Keratinocyte (primary cell): ENCODE measurements at regions not wholly inside any gene's neighbourhood (a gene's known extent, or its start where the extent isn't known, plus 50 kb on each side); places are given as distances from the start of the nearest gene placed in this dataset.

Experiments
- DNase-seq: peaks from one replicate; pipeline ENCODE4 v3.0.0-alpha.2; 2011; ENCODE audit warnings: low read depth, missing footprints, low spot score
- FAIRE-seq: peaks from 2 replicates; lab custom pipeline; 2011; peaks lifted over from hg19 to GRCh38; lab: Jason Lieb, UNC
- H2AFZ ChIP-seq: 2 replicates; pipeline ENCODE4 v1.6.0; 2012; ENCODE audit warnings: low read length, control low read depth, inconsistent platforms; ENCODE audit not compliant: control insufficient read depth
- H3K27ac ChIP-seq: 2 replicates; pipeline ENCODE4 v1.5.1; 2011; ENCODE audit warnings: low read length; ENCODE audit not compliant: control insufficient read depth, insufficient read depth
- H3K27me3 ChIP-seq: 3 replicates; pipeline ENCODE4 v1.6.0; 2011; ENCODE audit warnings: low read length; ENCODE audit not compliant: control insufficient read depth, insufficient read depth; ENCODE audit errors: extremely low read depth
- H3K36me3 ChIP-seq, 2 experiments: 2 replicates in 1 of 2; 3 replicates in 1 of 2; pipeline ENCODE4 v1.5.1; 2011; ENCODE audit warnings: low read length in 2 of 2, mild to moderate bottlenecking in 1 of 2; ENCODE audit not compliant: control insufficient read depth in 2 of 2, insufficient read depth in 2 of 2; ENCODE audit errors: extremely low read depth in 1 of 2
- H3K4me1 ChIP-seq: 3 replicates; pipeline ENCODE4 v1.5.1; 2011; ENCODE audit warnings: low read length; ENCODE audit not compliant: control insufficient read depth, insufficient read depth; ENCODE audit errors: extremely low read depth
- H3K4me2 ChIP-seq: 3 replicates; pipeline ENCODE4 v1.6.0; 2011; ENCODE audit warnings: low read depth, low read length; ENCODE audit not compliant: control insufficient read depth, insufficient read depth; ENCODE audit errors: extremely low read depth
- H3K4me3 ChIP-seq, 3 experiments: fragments of 200-600 bp in 1 of 3; sonication (generic) in 1 of 3; 2 replicates in 2 of 3; 3 replicates in 1 of 3; pipeline ENCODE4 v1.5.1; 2011 to 2016; ENCODE audit warnings: low read length in 3 of 3, mild to moderate bottlenecking in 3 of 3, control low read depth in 2 of 3, inconsistent platforms in 1 of 3, low read depth in 1 of 3, mixed read lengths in 1 of 3, mixed run types in 1 of 3, moderate library complexity in 1 of 3; ENCODE audit not compliant: control insufficient read depth in 2 of 3, insufficient read depth in 2 of 3; ENCODE audit errors: extremely low read depth in 1 of 3
- H3K79me2 ChIP-seq: 2 replicates; pipeline ENCODE4 v1.6.0; 2012; ENCODE audit warnings: low read length; ENCODE audit not compliant: control insufficient read depth, insufficient read depth
- H3K9ac ChIP-seq: 3 replicates; pipeline ENCODE4 v1.6.0; 2011; ENCODE audit warnings: low read length; ENCODE audit not compliant: control insufficient read depth, insufficient read depth; ENCODE audit errors: extremely low read depth
- H3K9me1 ChIP-seq: 3 replicates; pipeline ENCODE4 v1.6.0; 2011; ENCODE audit warnings: low read length; ENCODE audit not compliant: control insufficient read depth, insufficient read depth; ENCODE audit errors: extremely low read depth
- H3K9me3 ChIP-seq: 2 replicates; pipeline ENCODE4 v1.5.1; 2012; ENCODE audit warnings: low read depth, low read length; ENCODE audit not compliant: control insufficient read depth
- H4K20me1 ChIP-seq: 3 replicates; pipeline ENCODE4 v1.6.0; 2011; ENCODE audit warnings: low read length; ENCODE audit not compliant: control insufficient read depth, insufficient read depth; ENCODE audit errors: extremely low read depth
- EZH2 ChIP-seq: IDR thresholded peaks from one replicate; pipeline ENCODE4 v1.6.1; 2012; ENCODE audit warnings: inconsistent platforms, mild to moderate bottlenecking, low read length, moderate library complexity
- dilution Hi-C: fragments of 300-500 bp; cut with MboI; formaldehyde crosslinking; loops from one replicate; pipeline ENCODE4 v1.7.0; 2020; ENCODE audit warnings: low sequenced_read_pairs; ENCODE audit not compliant: extremely low pct_ligation_motif_present
- TF ChIP-seq, protein P1 (sequence below), 3 experiments: IDR thresholded peaks in 1 of 3; conservative IDR thresholded peaks in 1 of 3; optimal IDR thresholded peaks in 1 of 3; 2 replicates in 2 of 3; 3 replicates in 1 of 3; pipeline versions ENCODE3 to v1.5.1; 2011; ENCODE audit warnings: low read length in 3 of 3, mild to moderate bottlenecking in 3 of 3, moderate library complexity in 2 of 3, control low read depth in 1 of 3, inconsistent platforms in 1 of 3; ENCODE audit not compliant: insufficient read depth in 2 of 3; ENCODE audit errors: extremely low read depth in 1 of 3

DNA sequence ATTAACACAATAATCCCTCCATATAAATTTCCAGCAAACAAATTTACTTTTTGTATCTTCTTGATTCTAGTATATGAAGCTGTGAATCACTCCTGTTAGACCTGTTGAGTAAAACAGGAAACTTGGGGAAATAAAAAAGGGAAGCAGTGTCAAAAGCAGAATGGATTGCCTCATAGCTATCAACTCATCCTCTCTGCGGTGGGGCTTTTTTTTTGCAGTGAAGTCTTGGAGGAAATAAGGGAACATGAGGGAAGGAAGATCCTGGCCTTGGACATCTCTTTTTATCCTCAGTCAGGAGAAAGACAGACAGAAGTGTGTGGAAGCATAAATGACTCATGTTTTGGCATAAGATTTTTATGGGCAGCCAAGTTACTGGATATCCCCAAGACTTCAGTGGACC lies 332.5 kb downstream of the TFAP2A start:
- H4K20me1 ChIP-seq, result no peaks in the 10 kb centered on the region
- no peaks in the 10 kb centered on the region for H3K9me3 ChIP-seq
- H3K9me1 ChIP-seq, result no peaks in the 10 kb centered on the region
- no peak overlapping the region for H2AFZ ChIP-seq
- peak overlapping the region; percentile 22 for H3K27ac ChIP-seq
- peaks cover 42% of the 10 kb centered on the region for H3K4me1 ChIP-seq
- no peak for TF ChIP-seq EZH2
- TF ChIP-seq, protein P1, sequence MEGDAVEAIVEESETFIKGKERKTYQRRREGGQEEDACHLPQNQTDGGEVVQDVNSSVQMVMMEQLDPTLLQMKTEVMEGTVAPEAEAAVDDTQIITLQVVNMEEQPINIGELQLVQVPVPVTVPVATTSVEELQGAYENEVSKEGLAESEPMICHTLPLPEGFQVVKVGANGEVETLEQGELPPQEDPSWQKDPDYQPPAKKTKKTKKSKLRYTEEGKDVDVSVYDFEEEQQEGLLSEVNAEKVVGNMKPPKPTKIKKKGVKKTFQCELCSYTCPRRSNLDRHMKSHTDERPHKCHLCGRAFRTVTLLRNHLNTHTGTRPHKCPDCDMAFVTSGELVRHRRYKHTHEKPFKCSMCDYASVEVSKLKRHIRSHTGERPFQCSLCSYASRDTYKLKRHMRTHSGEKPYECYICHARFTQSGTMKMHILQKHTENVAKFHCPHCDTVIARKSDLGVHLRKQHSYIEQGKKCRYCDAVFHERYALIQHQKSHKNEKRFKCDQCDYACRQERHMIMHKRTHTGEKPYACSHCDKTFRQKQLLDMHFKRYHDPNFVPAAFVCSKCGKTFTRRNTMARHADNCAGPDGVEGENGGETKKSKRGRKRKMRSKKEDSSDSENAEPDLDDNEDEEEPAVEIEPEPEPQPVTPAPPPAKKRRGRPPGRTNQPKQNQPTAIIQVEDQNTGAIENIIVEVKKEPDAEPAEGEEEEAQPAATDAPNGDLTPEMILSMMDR (optimal IDR thresholded peaks at IDR 0.05 in 1 of 3, IDR thresholded peaks at IDR 0.05 in 1 of 3, conservative IDR thresholded peaks at IDR 0.05 in 1 of 3; ENCODE audit: extremely low read depth in 1 of 3, insufficient read depth in 2 of 3, low read length in 3 of 3), result no peak
- dilution Hi-C loops, result no loop called here
- FAIRE-seq (peak; percentile 56), DNase-seq (peak; percentile 26)
- H3K9ac ChIP-seq, result no peak overlapping the region
- H3K4me2 ChIP-seq, result no peak overlapping the region
- no peak overlapping the region for H3K4me3 ChIP-seq
- no peaks in the 10 kb centered on the region for H3K27me3 ChIP-seq
- H3K36me3 ChIP-seq, result no peaks in the 10 kb centered on the region
- no peaks in the 10 kb centered on the region for H3K79me2 ChIP-seq

DNA sequence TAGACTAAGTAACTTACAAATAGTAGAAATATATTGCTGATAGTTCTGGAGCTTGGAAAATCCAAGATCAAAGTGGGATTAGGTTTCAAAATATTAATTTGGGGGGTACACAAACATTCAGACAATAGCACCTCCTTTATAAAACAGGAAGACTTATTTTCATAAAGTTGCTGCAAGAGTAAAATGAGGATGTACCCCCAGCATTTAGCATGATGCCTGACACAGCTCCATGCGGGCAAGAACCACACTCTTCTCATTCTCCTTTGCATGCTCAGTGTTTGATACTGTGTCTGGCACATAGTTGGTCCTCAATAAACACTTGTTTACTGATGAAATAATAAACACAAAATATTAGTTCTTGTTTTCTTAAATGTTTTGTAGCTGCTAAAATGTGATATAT lies 332.9 kb downstream of the TFAP2A start:
- no peaks in the 10 kb centered on the region for H3K36me3 ChIP-seq
- no peaks in the 10 kb centered on the region for H3K9me3 ChIP-seq
- DNase-seq (no peak), FAIRE-seq (no peak)
- H3K4me1 ChIP-seq, result peaks cover 42% of the 10 kb centered on the region
- no peaks in the 10 kb centered on the region for H4K20me1 ChIP-seq
- dilution Hi-C loops, result no loop called here
- H3K27me3 ChIP-seq, result no peaks in the 10 kb centered on the region
- no peak overlapping the region for H3K4me3 ChIP-seq
- no peak overlapping the region for H3K9ac ChIP-seq
- TF ChIP-seq EZH2, result no peak
- TF ChIP-seq, protein P1 (optimal IDR thresholded peaks at IDR 0.05 in 1 of 3, IDR thresholded peaks at IDR 0.05 in 1 of 3, conservative IDR thresholded peaks at IDR 0.05 in 1 of 3; ENCODE audit: extremely low read depth in 1 of 3, insufficient read depth in 2 of 3, low read length in 3 of 3), result no peak
- no peak overlapping the region for H3K4me2 ChIP-seq
- H3K9me1 ChIP-seq, result no peaks in the 10 kb centered on the region
- no peak overlapping the region for H2AFZ ChIP-seq
- H3K79me2 ChIP-seq, result no peaks in the 10 kb centered on the region
- H3K27ac ChIP-seq, result peak overlapping the region; percentile 11
